ENCODE measurements at regions not wholly inside any gene's neighbourhood (a gene's known extent, or its start where the extent isn't known, plus 50 kb on each side); places are given as distances from the start of the nearest gene placed in this dataset.

- Histone ChIP-seq H3K27me3 (no peaks in the 10 kb centered on the region), H3K27ac (no peak overlapping the region), H3K4me3 (no peak overlapping the region), H3K9me3 (no peaks in the 10 kb centered on the region), H3K36me3 (no peaks in the 10 kb centered on the region), H3K4me1 (no peaks in the 10 kb centered on the region)
- no peak for DNase-seq
- TF ChIP-seq POLR2A (IDR thresholded peaks at IDR 0.05) (no peak), CTCF (IDR thresholded peaks at IDR 0.05) (no peak)
- intact Hi-C loops (cut with DNase I; ENCODE audit: low total_unique reads): no loop called here
These were observed 850.6 kb upstream of the CHAC2 start for GRCh38 chr2:52916981-52917380.

- Histone ChIP-seq H3K36me3 (no peaks in the 10 kb centered on the region), H3K4me1 (no peaks in the 10 kb centered on the region), H3K4me3 (no peak overlapping the region), H3K27me3 (no peaks in the 10 kb centered on the region), H3K27ac (no peak overlapping the region), H3K9me3 (no peaks in the 10 kb centered on the region)
- intact Hi-C loops (cut with DNase I; ENCODE audit: low total_unique reads): no loop called here
- TF ChIP-seq CTCF (IDR thresholded peaks at IDR 0.05): no peak
- TF ChIP-seq POLR2A (IDR thresholded peaks at IDR 0.05): no peak
- no peak for DNase-seq
These were observed 863.2 kb upstream of the CHAC2 start for GRCh38 chr2:52904355-52904891.

- H3K27me3 ChIP-seq: no peaks in the 10 kb centered on the region
- no peak for TF ChIP-seq CTCF (IDR thresholded peaks at IDR 0.05)
- TF ChIP-seq POLR2A (IDR thresholded peaks at IDR 0.05): no peak
- no peak overlapping the region for H3K4me3 ChIP-seq
- no peak for DNase-seq
- H3K9me3 ChIP-seq: no peaks in the 10 kb centered on the region
- H3K4me1 ChIP-seq: no peaks in the 10 kb centered on the region
- no peaks in the 10 kb centered on the region for H3K36me3 ChIP-seq
- H3K27ac ChIP-seq: no peak overlapping the region
- intact Hi-C loops (cut with DNase I; ENCODE audit: low total_unique reads): no loop called here
These were observed 870.0 kb upstream of the CHAC2 start for GRCh38 chr2:52897511-52898044.

GRCh38 chr2:52895726-52896340, 871.8 kb upstream of the CHAC2 start:
- intact Hi-C loops (cut with DNase I; ENCODE audit: low total_unique reads): no loop called here
- no peaks in the 10 kb centered on the region for H3K9me3 ChIP-seq
- H3K27me3 ChIP-seq: no peaks in the 10 kb centered on the region
- H3K4me1 ChIP-seq: no peaks in the 10 kb centered on the region
- H3K27ac ChIP-seq: no peak overlapping the region
- TF ChIP-seq CTCF (IDR thresholded peaks at IDR 0.05) (no peak), POLR2A (IDR thresholded peaks at IDR 0.05) (no peak)
- no peak for DNase-seq
- no peaks in the 10 kb centered on the region for H3K36me3 ChIP-seq
- no peak overlapping the region for H3K4me3 ChIP-seq

GRCh38 chr2:52886556-52886955, 881.0 kb upstream of the CHAC2 start:
- H3K27me3 ChIP-seq: no peaks in the 10 kb centered on the region
- DNase-seq: no peak
- no peak for TF ChIP-seq CTCF (IDR thresholded peaks at IDR 0.05)
- TF ChIP-seq POLR2A (IDR thresholded peaks at IDR 0.05): no peak
- no peaks in the 10 kb centered on the region for H3K36me3 ChIP-seq
- no peak overlapping the region for H3K27ac ChIP-seq
- intact Hi-C loops (cut with DNase I; ENCODE audit: low total_unique reads): no loop called here
- no peaks in the 10 kb centered on the region for H3K4me1 ChIP-seq
- no peaks in the 10 kb centered on the region for H3K9me3 ChIP-seq
- H3K4me3 ChIP-seq: no peak overlapping the region
